T-helper 2 cell treated with Interferon-gamma antibody and Interleukin-4, amounts not matched to agents 5 μg/mL and 100 μg/mL, for 36 hours (primary cell): ENCODE measurements at regions not wholly inside any gene's neighbourhood (a gene's known extent, or its start where the extent isn't known, plus 50 kb on each side); places are given as distances from the start of the nearest gene placed in this dataset.
"Not testable (repeated sequence)": the region's sequence is repeated elsewhere in the genome, so short reads cannot be mapped to it uniquely, and the experiment has no call there.

Experiments
- DNase-seq: peaks from one replicate; pipeline ENCODE4 v3.0.0; 2021; ENCODE audit warnings: low spot score
- H3K27ac Mint-ChIP-seq: one replicate; pipeline ENCODE4 v1.8.0; 2021; ENCODE audit warnings: mild to moderate bottlenecking, mixed read lengths
- H3K27me3 Mint-ChIP-seq: one replicate; pipeline ENCODE4 v1.8.0; 2021; ENCODE audit warnings: low read depth, mixed read lengths
- H3K36me3 Mint-ChIP-seq: one replicate; pipeline ENCODE4 v1.8.0; 2021; ENCODE audit warnings: low read depth, mixed read lengths
- H3K4me1 Mint-ChIP-seq: one replicate; pipeline ENCODE4 v1.8.0; 2021; ENCODE audit warnings: low read depth, mixed read lengths
- H3K4me3 Mint-ChIP-seq: one replicate; pipeline ENCODE4 v1.8.0; 2022; ENCODE audit warnings: mild to moderate bottlenecking, moderate library complexity, mixed read lengths
- H3K9me3 Mint-ChIP-seq: one replicate; pipeline ENCODE4 v1.8.0; 2021; ENCODE audit warnings: mixed read lengths

GRCh38 chr14:22500954-22501726 lies 87.9 kb downstream of the DAD1 start:
- peak overlapping the region; percentile 90 for H3K4me3 Mint-ChIP-seq
- no peaks in the 10 kb centered on the region for H3K27me3 Mint-ChIP-seq
- H3K4me1 Mint-ChIP-seq: peaks cover 62% of the 10 kb centered on the region
- no peaks in the 10 kb centered on the region for H3K9me3 Mint-ChIP-seq
- peaks cover 94% of the 10 kb centered on the region for H3K36me3 Mint-ChIP-seq
- H3K27ac Mint-ChIP-seq: peak overlapping the region; percentile 86
- DNase-seq: no peak

DNA sequence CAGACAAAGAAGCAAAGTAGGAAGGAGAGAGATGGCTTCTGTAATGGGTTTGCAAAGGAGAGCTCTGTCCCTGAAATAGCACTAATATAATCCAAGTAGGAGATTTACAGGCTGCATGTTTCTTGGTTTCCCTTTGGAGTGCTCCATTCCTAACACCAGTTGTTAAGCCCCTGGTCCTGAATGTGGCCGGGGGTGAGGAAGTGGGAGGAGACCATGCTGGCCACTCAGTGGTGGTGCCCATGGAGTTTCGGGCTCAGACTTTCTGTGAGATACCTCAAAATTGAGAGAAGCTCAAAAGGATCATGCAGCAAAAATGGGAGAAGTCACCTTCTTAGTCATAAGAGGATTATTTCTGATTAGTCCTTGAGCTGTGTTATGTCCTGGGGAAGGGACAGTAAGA lies 88.5 kb downstream of the DAD1 start:
- no peak for DNase-seq
- no peaks in the 10 kb centered on the region for H3K9me3 Mint-ChIP-seq
- H3K4me1 Mint-ChIP-seq: peaks cover 60% of the 10 kb centered on the region
- peak overlapping the region; percentile 90 for H3K4me3 Mint-ChIP-seq
- H3K36me3 Mint-ChIP-seq: peaks cover 93% of the 10 kb centered on the region
- H3K27me3 Mint-ChIP-seq: no peaks in the 10 kb centered on the region
- H3K27ac Mint-ChIP-seq: peak overlapping the region; percentile 86

- Mint-ChIP-seq H3K27me3 (no peaks in the 10 kb centered on the region), H3K27ac (peak overlapping the region; percentile 86), H3K4me1 (peaks cover 51% of the 10 kb centered on the region), H3K4me3 (peak overlapping the region; percentile 90), H3K9me3 (no peaks in the 10 kb centered on the region), H3K36me3 (peaks cover 96% of the 10 kb centered on the region)
- DNase-seq: no peak
Measured at GRCh38 chr14:22497671-22498093, 91.3 kb downstream of the DAD1 start.

DNA sequence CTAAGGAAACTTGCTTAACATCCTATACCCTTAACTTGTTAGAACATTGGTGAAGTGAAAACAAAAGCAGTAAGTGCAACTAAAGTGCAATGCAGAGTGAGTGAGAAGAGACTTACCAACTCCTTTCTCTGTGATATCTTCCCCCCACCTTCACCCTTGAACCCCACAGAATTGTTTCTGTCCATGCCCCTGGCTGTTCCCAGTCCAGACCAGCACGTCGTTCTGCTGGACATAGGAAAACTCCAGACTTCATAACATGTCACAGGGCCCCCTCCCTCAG lies 91.9 kb downstream of the DAD1 start:
- H3K36me3 Mint-ChIP-seq: peaks cover 95% of the 10 kb centered on the region
- H3K9me3 Mint-ChIP-seq: no peaks in the 10 kb centered on the region
- DNase-seq: no peak
- H3K4me1 Mint-ChIP-seq: peaks cover 49% of the 10 kb centered on the region
- H3K4me3 Mint-ChIP-seq: peak overlapping the region; percentile 90
- no peaks in the 10 kb centered on the region for H3K27me3 Mint-ChIP-seq
- peak overlapping the region; percentile 86 for H3K27ac Mint-ChIP-seq

GRCh38 chr14:22494486-22495135 lies 94.4 kb downstream of the DAD1 start:
- Mint-ChIP-seq H3K36me3 (peaks cover 94% of the 10 kb centered on the region), H3K4me3 (peak overlapping the region; percentile 90), H3K27ac (peak overlapping the region; percentile 86), H3K4me1 (peaks cover 46% of the 10 kb centered on the region), H3K27me3 (no peaks in the 10 kb centered on the region), H3K9me3 (no peaks in the 10 kb centered on the region)
- no peak for DNase-seq

- Mint-ChIP-seq H3K36me3 (peaks cover 93% of the 10 kb centered on the region), H3K27me3 (no peaks in the 10 kb centered on the region), H3K9me3 (no peaks in the 10 kb centered on the region), H3K27ac (peak overlapping the region; percentile 86), H3K4me3 (peak overlapping the region; percentile 90), H3K4me1 (peaks cover 40% of the 10 kb centered on the region)
- DNase-seq: no peak
Measured at GRCh38 chr14:22493753-22494152, 95.3 kb downstream of the DAD1 start.

- H3K36me3 Mint-ChIP-seq: peaks cover 92% of the 10 kb centered on the region
- no peaks in the 10 kb centered on the region for H3K27me3 Mint-ChIP-seq
- H3K9me3 Mint-ChIP-seq: no peaks in the 10 kb centered on the region
- no peak for DNase-seq
- peak overlapping the region; percentile 95 for H3K27ac Mint-ChIP-seq
- H3K4me1 Mint-ChIP-seq: peaks cover 44% of the 10 kb centered on the region
- peak overlapping the region; percentile 90 for H3K4me3 Mint-ChIP-seq
Measured at GRCh38 chr14:22492622-22493542, 96.1 kb downstream of the DAD1 start.

- Mint-ChIP-seq H3K27me3 (no peaks in the 10 kb centered on the region), H3K4me1 (peaks cover 35% of the 10 kb centered on the region), H3K4me3 (peak overlapping the region; percentile 90), H3K27ac (peak overlapping the region; percentile 95), H3K36me3 (peaks cover 86% of the 10 kb centered on the region), H3K9me3 (no peaks in the 10 kb centered on the region)
- DNase-seq: no peak
Measured at GRCh38 chr14:22491683-22492621, 97.1 kb downstream of the DAD1 start.

- Mint-ChIP-seq H3K27ac (peak overlapping the region; percentile 95), H3K4me1 (peaks cover 34% of the 10 kb centered on the region), H3K4me3 (peak overlapping the region; percentile 90), H3K36me3 (peaks cover 84% of the 10 kb centered on the region)
- not testable (repeated sequence) for H3K9me3 Mint-ChIP-seq, H3K27me3 Mint-ChIP-seq, DNase-seq
Measured at GRCh38 chr14:22491053-22491452, 98.0 kb downstream of the DAD1 start.

DNA sequence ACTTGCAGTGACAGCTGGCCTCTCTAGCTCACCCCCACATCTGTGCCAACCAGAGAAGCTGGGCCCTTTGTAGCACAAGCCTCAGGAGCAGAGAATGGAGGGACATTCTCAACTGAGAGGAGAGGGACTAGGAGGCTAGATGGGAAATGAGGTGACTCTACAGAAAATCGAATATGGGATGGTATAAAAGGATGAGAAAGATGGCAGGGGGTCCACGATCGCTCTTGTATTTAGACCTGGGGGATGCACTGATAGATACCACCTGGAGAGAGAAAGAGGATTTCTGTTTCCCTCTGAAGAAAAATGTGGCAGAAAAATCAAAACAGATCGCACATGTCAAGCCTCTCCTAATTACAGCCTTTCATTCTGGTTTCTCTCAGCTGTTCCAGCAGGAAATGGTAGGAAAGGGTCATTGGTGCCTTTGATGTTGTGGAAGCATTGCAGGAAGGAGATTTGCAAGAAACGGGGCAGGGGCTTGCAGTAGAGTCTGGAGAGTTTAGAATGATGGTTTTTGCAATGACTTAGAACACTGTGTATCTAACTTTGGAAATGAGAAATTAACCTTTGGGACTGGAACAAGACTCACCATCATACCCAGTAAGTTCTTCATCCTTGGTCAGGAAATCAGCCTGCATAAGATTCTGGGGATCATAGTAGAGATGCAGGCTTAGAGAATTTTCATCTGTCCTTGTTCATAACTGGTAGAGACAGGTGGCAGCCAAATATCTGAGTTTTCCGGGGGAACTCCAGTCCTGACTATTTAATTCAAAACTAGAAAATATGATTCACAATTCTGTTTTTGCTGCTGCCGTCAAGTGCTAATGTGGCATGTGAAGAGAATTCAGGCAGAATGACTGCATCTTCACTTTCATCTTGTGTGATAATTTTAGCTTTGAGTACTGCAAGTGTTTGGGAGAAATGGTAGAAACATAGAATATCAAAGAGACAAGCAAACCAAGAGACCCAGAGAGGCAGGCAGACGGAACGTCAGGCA lies 98.8 kb downstream of the DAD1 start:
- Mint-ChIP-seq H3K27ac (peak overlapping the region; percentile 95), H3K4me3 (peak overlapping the region; percentile 90), H3K4me1 (peaks cover 31% of the 10 kb centered on the region), H3K27me3 (no peaks in the 10 kb centered on the region), H3K9me3 (no peaks in the 10 kb centered on the region), H3K36me3 (peaks cover 79% of the 10 kb centered on the region)
- no peak for DNase-seq

DNA sequence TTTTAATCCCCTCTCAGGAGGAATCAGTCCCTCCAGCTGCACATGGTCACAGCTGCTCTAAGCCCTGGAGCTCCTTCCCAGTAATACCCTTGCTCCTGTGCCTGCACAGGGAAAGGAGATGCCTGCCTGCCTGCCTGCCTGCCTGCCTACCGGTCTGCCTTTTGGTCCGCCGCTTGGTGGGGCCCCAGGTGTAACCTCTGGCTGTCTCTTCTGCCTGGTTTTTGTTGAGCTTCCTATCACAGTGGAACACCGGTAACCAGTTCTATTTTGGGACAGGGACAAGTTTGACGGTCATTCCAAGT lies 99.8 kb downstream of the DAD1 start:
- no peaks in the 10 kb centered on the region for H3K9me3 Mint-ChIP-seq
- no peaks in the 10 kb centered on the region for H3K27me3 Mint-ChIP-seq
- H3K36me3 Mint-ChIP-seq: peaks cover 69% of the 10 kb centered on the region
- DNase-seq: no peak
- peaks cover 28% of the 10 kb centered on the region for H3K4me1 Mint-ChIP-seq
- H3K27ac Mint-ChIP-seq: peak overlapping the region; percentile 95
- peak overlapping the region; percentile 90 for H3K4me3 Mint-ChIP-seq

DNA sequence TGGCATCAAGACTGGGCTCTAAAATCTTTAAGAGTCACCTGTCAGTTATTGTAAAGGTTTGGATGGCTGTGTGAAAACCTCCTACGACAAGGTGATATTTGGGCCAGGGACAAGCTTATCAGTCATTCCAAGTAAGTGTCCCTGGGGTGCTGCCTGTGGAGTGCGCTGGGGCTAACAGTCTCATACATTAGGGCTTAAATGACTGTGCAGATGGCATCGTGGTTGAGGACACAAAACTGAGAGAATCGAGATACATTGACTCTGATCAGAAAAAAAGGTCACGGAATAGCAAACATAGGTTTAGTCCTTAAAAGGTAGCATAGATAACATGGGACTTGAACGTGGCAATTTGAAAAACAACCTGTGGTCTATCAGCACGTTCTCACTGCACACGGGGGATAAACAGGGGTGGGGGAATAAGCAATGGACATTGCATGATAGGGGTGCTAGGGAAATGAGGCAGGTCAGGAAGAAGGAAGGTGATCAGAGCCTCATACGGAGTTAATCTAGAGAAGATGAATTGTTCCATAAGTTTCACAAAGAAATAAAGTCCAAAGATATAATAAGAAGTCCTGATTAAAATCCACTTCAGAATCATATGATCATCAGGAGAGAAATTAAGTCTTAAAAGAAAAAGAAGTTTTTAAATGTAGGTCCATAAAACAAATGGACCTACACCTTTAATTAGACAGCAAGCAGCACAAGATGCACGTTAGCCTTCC lies 100.3 kb downstream of the DAD1 start:
- H3K4me1 Mint-ChIP-seq: peaks cover 25% of the 10 kb centered on the region

More for the DNA sequence above, 100.3 kb downstream of the DAD1 start:
- no peak for DNase-seq
- Mint-ChIP-seq H3K4me3 (peak overlapping the region; percentile 90), H3K9me3 (no peaks in the 10 kb centered on the region), H3K36me3 (peaks cover 65% of the 10 kb centered on the region), H3K27me3 (no peaks in the 10 kb centered on the region), H3K27ac (peak overlapping the region; percentile 89)
